Esophagus squamous epithelium (tissue), 4 donors: ENCODE measurements at regions not wholly inside any gene's neighbourhood (a gene's known extent, or its start where the extent isn't known, plus 50 kb on each side); places are given as distances from the start of the nearest gene placed in this dataset.

ENCODE experiments used
- CTCF ChIP-seq, 6 experiments: fragments of 450-650 bp in 4 of 6; fragments of 200-600 bp in 2 of 6; sonication (generic) in 2 of 6; IDR thresholded peaks; one replicate each; pipeline ENCODE4 v1.5.1; 2016 to 2019; ENCODE audit warnings: antibody characterized with exemption in 6 of 6, mild to moderate bottlenecking in 4 of 6, moderate library complexity in 4 of 6
- POLR2A ChIP-seq, 4 donors: fragments of 450-650 bp; IDR thresholded peaks; one replicate each; pipeline ENCODE4 v1.6.1; 2017; ENCODE audit warnings: antibody characterized with exemption in 4 of 4, mild to moderate bottlenecking in 4 of 4, moderate library complexity in 3 of 4

- TF ChIP-seq CTCF (IDR thresholded peaks at IDR 0.05) (no peak), POLR2A (IDR thresholded peaks at IDR 0.05) (no peak)
Observed at GRCh38 chr1:70887936-70888335, 159.7 kb downstream of the PTGER3 start.
